ENCODE measurements at regions not wholly inside any gene's neighbourhood (a gene's known extent, or its start where the extent isn't known, plus 50 kb on each side); places are given as distances from the start of the nearest gene placed in this dataset.

DNA sequence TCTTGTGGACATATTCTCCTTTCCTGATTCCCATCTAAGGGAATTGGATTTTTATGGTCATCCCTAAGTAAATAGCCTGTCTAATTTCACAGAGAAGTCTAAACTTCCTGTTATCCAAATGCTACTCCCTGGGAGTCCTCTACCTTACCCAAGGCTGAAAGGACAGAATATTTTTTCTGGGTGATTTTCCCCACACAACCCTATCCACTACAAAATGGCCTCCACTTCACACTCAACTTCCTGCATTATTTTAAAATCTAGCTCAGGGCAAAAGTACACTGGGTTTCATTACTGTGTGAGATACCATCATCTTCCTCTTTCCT is 77.5 kb upstream of the ABI3BP start:
- TF ChIP-seq, protein P1, sequence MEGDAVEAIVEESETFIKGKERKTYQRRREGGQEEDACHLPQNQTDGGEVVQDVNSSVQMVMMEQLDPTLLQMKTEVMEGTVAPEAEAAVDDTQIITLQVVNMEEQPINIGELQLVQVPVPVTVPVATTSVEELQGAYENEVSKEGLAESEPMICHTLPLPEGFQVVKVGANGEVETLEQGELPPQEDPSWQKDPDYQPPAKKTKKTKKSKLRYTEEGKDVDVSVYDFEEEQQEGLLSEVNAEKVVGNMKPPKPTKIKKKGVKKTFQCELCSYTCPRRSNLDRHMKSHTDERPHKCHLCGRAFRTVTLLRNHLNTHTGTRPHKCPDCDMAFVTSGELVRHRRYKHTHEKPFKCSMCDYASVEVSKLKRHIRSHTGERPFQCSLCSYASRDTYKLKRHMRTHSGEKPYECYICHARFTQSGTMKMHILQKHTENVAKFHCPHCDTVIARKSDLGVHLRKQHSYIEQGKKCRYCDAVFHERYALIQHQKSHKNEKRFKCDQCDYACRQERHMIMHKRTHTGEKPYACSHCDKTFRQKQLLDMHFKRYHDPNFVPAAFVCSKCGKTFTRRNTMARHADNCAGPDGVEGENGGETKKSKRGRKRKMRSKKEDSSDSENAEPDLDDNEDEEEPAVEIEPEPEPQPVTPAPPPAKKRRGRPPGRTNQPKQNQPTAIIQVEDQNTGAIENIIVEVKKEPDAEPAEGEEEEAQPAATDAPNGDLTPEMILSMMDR (IDR thresholded peaks at IDR 0.05): no peak
- Mint-ChIP-seq H3K27me3 (ENCODE audit: low read depth, poor library complexity) (peaks cover 2% of the 10 kb centered on the region), H3K27ac (peak overlapping the region; percentile 3), H3K36me3 (ENCODE audit: low read depth) (no peaks in the 10 kb centered on the region), H3K4me1 (peaks cover 9% of the 10 kb centered on the region), H3K4me3 (no peak overlapping the region), H3K9me3 (no peaks in the 10 kb centered on the region)
- DNase-seq: no peak

DNA sequence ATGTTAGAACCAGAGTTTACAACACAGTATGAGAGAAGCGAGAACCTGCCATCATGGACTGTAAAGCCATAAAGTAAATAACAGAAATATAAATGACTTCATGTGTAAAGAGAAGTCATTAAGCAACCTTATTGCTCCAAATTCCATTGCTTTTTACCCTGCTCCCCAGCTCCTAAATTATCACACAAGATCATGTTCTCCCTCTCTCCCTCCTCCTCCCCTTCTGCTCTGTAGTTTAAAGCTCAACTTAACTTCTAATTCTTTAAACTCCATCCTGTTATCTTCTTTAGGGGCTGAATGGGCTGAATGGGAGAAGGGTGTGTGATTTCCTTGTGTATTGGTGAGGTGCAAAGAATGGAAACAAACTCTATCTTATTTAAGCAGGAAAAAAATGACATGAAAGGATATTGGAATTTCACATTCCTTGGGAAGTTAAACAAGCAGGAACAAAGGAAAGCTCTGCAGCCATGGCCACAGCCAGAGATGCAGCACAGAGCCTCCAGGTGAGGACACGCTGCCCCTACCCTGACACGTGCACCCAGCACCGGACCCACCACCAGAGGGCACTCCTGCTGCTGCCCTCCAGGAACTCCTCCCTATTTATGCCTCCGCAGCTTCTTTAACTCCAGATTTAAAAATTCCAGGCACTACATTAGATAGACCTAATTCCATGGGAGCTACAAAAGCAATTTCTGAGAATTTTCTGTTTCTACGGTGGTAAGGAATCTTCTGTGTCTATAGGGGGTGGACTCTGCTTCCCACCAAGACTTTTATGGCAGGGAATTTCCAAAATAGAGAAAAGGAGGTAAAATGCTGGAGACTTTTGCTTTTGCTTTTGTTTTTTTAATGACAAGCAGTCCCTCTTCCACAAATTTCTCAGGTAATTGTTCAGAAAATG is 76.9 kb upstream of the ABI3BP start:
- Mint-ChIP-seq H3K4me1 (peaks cover 9% of the 10 kb centered on the region), H3K27me3 (ENCODE audit: low read depth, poor library complexity) (peaks cover 2% of the 10 kb centered on the region), H3K4me3 (no peak overlapping the region), H3K27ac (peak overlapping the region; percentile 44), H3K9me3 (no peaks in the 10 kb centered on the region), H3K36me3 (ENCODE audit: low read depth) (no peaks in the 10 kb centered on the region)
- peak; percentile 53 for DNase-seq
- TF ChIP-seq, protein P1 (IDR thresholded peaks at IDR 0.05): peak; percentile 56

- H3K27ac Mint-ChIP-seq: no peak overlapping the region
- H3K4me1 Mint-ChIP-seq: peaks cover 9% of the 10 kb centered on the region
- H3K4me3 Mint-ChIP-seq: no peak overlapping the region
- TF ChIP-seq, protein P1 (IDR thresholded peaks at IDR 0.05): no peak
- peaks cover 2% of the 10 kb centered on the region for H3K27me3 Mint-ChIP-seq (ENCODE audit: low read depth, poor library complexity)
- H3K36me3 Mint-ChIP-seq (ENCODE audit: low read depth): no peaks in the 10 kb centered on the region
- no peak for DNase-seq
- no peaks in the 10 kb centered on the region for H3K9me3 Mint-ChIP-seq
These were observed 75.8 kb upstream of the ABI3BP start for GRCh38 chr3:101068876-101069606.

DNA sequence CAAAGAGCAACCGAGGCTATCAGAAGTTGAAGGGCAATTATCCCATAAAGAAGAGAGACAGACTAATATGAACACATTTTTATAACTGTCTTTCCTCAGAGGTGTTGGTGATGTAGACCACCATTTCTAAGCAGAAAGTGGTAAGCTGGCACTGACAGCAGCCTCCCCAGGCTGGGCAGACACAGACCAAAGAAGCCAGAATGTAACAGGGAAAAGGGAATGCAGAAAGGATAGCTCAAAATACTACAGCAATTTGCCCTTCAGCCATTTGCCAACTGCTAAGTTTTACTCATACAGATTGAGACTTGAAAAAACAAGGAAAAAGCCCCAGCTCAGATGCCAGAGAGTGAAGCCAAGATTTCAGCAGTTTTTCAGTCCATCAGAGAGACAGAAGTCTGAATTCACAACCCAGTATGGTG is 73.5 kb upstream of the ABI3BP start:
- Mint-ChIP-seq H3K9me3 (no peaks in the 10 kb centered on the region), H3K27me3 (ENCODE audit: low read depth, poor library complexity) (peaks cover 2% of the 10 kb centered on the region), H3K27ac (no peak overlapping the region), H3K4me3 (no peak overlapping the region), H3K4me1 (peaks cover 9% of the 10 kb centered on the region), H3K36me3 (ENCODE audit: low read depth) (no peaks in the 10 kb centered on the region)
- DNase-seq: no peak
- TF ChIP-seq, protein P1 (IDR thresholded peaks at IDR 0.05): no peak

GRCh38 chr3:101065962-101066361 is 72.7 kb upstream of the ABI3BP start:
- H3K27me3 Mint-ChIP-seq (ENCODE audit: low read depth, poor library complexity): peaks cover 2% of the 10 kb centered on the region

More at GRCh38 chr3:101065962-101066361, 72.7 kb upstream of the ABI3BP start:
- TF ChIP-seq, protein P1 (IDR thresholded peaks at IDR 0.05): no peak
- Mint-ChIP-seq H3K4me3 (no peak overlapping the region), H3K27ac (no peak overlapping the region), H3K9me3 (no peaks in the 10 kb centered on the region), H3K4me1 (peaks cover 6% of the 10 kb centered on the region), H3K36me3 (ENCODE audit: low read depth) (no peaks in the 10 kb centered on the region)
- no peak for DNase-seq
